ENCODE measurements at regions not wholly inside any gene's neighbourhood (a gene's known extent, or its start where the extent isn't known, plus 50 kb on each side); places are given as distances from the start of the nearest gene placed in this dataset.

- in situ Hi-C loops (cut with MboI): no loop called here
- Histone ChIP-seq H3K27me3 (replicated peaks; ENCODE audit: insufficient read depth) (no peaks in the 10 kb centered on the region), H3K27ac (no peak overlapping the region), H3K9ac (no peak overlapping the region), H3K79me2 (ENCODE audit: insufficient read depth) (no peaks in the 10 kb centered on the region), H3K4me3 (no peak overlapping the region), H3F3A (ENCODE audit: insufficient read depth) (no peaks in the 10 kb centered on the region), H3K4me1 (ENCODE audit: insufficient read depth) (no peaks in the 10 kb centered on the region), H3K9me3 (ENCODE audit: low read depth) (no peaks in the 10 kb centered on the region), H3K9me2 (ENCODE audit: insufficient read depth) (no peaks in the 10 kb centered on the region), H3K4me2 (ENCODE audit: unreplicated experiment) (no peak overlapping the region), H4K20me1 (ENCODE audit: insufficient read depth) (no peaks in the 10 kb centered on the region), H3K36me3 (ENCODE audit: low read depth) (no peaks in the 10 kb centered on the region), H2AFZ (no peak overlapping the region)
- WGBS, 2 experiments (ENCODE audit: low coverage in 1 of 2, low lambda C conversion rate in 2 of 2, missing lambda C conversion rate in 2 of 2): 41 to 44% methylated on average over 3 of the region's 3 CpGs
- no peak for DNase-seq
- TF ChIP-seq EZH2 (IDR thresholded peaks at IDR 0.05; ENCODE audit: insufficient read depth, poor library complexity, severe bottlenecking): no peak
- TF ChIP-seq EZH2phosphoT487 (IDR thresholded peaks at IDR 0.05; ENCODE audit: insufficient read depth, low read depth): no peak
Measured at GRCh38 chr10:10613656-10614244, 403.9 kb upstream of the CELF2 start.

GRCh38 chr10:10617686-10618085 is 400.0 kb upstream of the CELF2 start:
- Histone ChIP-seq H3K27me3 (replicated peaks; ENCODE audit: insufficient read depth) (no peaks in the 10 kb centered on the region), H4K20me1 (ENCODE audit: insufficient read depth) (no peaks in the 10 kb centered on the region), H3K9me2 (ENCODE audit: insufficient read depth) (no peaks in the 10 kb centered on the region), H3K9me3 (ENCODE audit: low read depth) (no peaks in the 10 kb centered on the region), H3K4me3 (no peak overlapping the region), H3K27ac (no peak overlapping the region), H3K36me3 (ENCODE audit: low read depth) (no peaks in the 10 kb centered on the region), H2AFZ (no peak overlapping the region), H3F3A (ENCODE audit: insufficient read depth) (no peaks in the 10 kb centered on the region), H3K4me1 (ENCODE audit: insufficient read depth) (no peaks in the 10 kb centered on the region), H3K4me2 (ENCODE audit: unreplicated experiment) (no peak overlapping the region), H3K9ac (no peak overlapping the region), H3K79me2 (ENCODE audit: insufficient read depth) (no peaks in the 10 kb centered on the region)
- 100% methylated on average over 2 of the region's 2 CpGs for WGBS, 2 experiments (ENCODE audit: low coverage in 1 of 2, low lambda C conversion rate in 2 of 2, missing lambda C conversion rate in 2 of 2)
- DNase-seq: no peak
- in situ Hi-C loops (cut with MboI): no loop called here
- TF ChIP-seq EZH2 (IDR thresholded peaks at IDR 0.05; ENCODE audit: insufficient read depth, poor library complexity, severe bottlenecking) (no peak), EZH2phosphoT487 (IDR thresholded peaks at IDR 0.05; ENCODE audit: insufficient read depth, low read depth) (no peak)

- Histone ChIP-seq H3K27me3 (replicated peaks; ENCODE audit: insufficient read depth) (no peaks in the 10 kb centered on the region), H3K36me3 (ENCODE audit: low read depth) (no peaks in the 10 kb centered on the region), H3K9me3 (ENCODE audit: low read depth) (no peaks in the 10 kb centered on the region), H4K20me1 (ENCODE audit: insufficient read depth) (no peaks in the 10 kb centered on the region), H3K4me3 (no peak overlapping the region), H3K9me2 (ENCODE audit: insufficient read depth) (no peaks in the 10 kb centered on the region), H3K4me2 (ENCODE audit: unreplicated experiment) (no peak overlapping the region), H2AFZ (no peak overlapping the region), H3K9ac (no peak overlapping the region), H3F3A (ENCODE audit: insufficient read depth) (no peaks in the 10 kb centered on the region), H3K4me1 (ENCODE audit: insufficient read depth) (no peaks in the 10 kb centered on the region), H3K79me2 (ENCODE audit: insufficient read depth) (no peaks in the 10 kb centered on the region), H3K27ac (no peak overlapping the region)
- TF ChIP-seq EZH2 (IDR thresholded peaks at IDR 0.05; ENCODE audit: insufficient read depth, poor library complexity, severe bottlenecking): no peak
- DNase-seq: no peak
- in situ Hi-C loops (cut with MboI): no loop called here
- WGBS, 2 experiments (ENCODE audit: low coverage in 1 of 2, low lambda C conversion rate in 2 of 2, missing lambda C conversion rate in 2 of 2): 59 to 73% methylated on average over 1 of the region's 1 CpG
Measured at GRCh38 chr10:10618139-10618538, 399.5 kb upstream of the CELF2 start.

- Histone ChIP-seq H3K9me2 (ENCODE audit: insufficient read depth) (no peaks in the 10 kb centered on the region), H3K4me2 (ENCODE audit: unreplicated experiment) (no peak overlapping the region), H3K36me3 (ENCODE audit: low read depth) (no peaks in the 10 kb centered on the region), H3K9me3 (ENCODE audit: low read depth) (no peaks in the 10 kb centered on the region), H3K4me1 (ENCODE audit: insufficient read depth) (no peaks in the 10 kb centered on the region), H3K27ac (no peak overlapping the region), H4K20me1 (ENCODE audit: insufficient read depth) (no peaks in the 10 kb centered on the region), H3F3A (ENCODE audit: insufficient read depth) (no peaks in the 10 kb centered on the region), H3K27me3 (replicated peaks; ENCODE audit: insufficient read depth) (no peaks in the 10 kb centered on the region), H3K9ac (no peak overlapping the region), H2AFZ (no peak overlapping the region), H3K79me2 (ENCODE audit: insufficient read depth) (no peaks in the 10 kb centered on the region), H3K4me3 (no peak overlapping the region)
- in situ Hi-C loops (cut with MboI): no loop called here
- peak; percentile 46 for DNase-seq
- WGBS, 2 experiments (ENCODE audit: low coverage in 1 of 2, low lambda C conversion rate in 2 of 2, missing lambda C conversion rate in 2 of 2): 11 to 18% methylated on average over 6 of the region's 6 CpGs
- TF ChIP-seq EZH2 (IDR thresholded peaks at IDR 0.05; ENCODE audit: insufficient read depth, poor library complexity, severe bottlenecking) (no peak), EZH2phosphoT487 (IDR thresholded peaks at IDR 0.05; ENCODE audit: insufficient read depth, low read depth) (no peak)
Measured at GRCh38 chr10:10623958-10624566, 393.6 kb upstream of the CELF2 start.
